GM21515 (cell line): ENCODE measurements at regions not wholly inside any gene's neighbourhood (a gene's known extent, or its start where the extent isn't known, plus 50 kb on each side); places are given as distances from the start of the nearest gene placed in this dataset.
"Not testable (repeated sequence)": the region's sequence is repeated elsewhere in the genome, so short reads cannot be mapped to it uniquely, and the experiment has no call there.

Experiments used
- ATAC-seq: cut with Tn5 transposase; IDR thresholded peaks from one replicate; pipeline ENCODE4 v1.9.1; 2021; ENCODE audit not compliant: unreplicated experiment

- not testable (repeated sequence) for ATAC-seq
These were observed 502.5 kb upstream of the MAP2 start for GRCh38 chr2:208921358-208921757.

GRCh38 chr2:208927867-208928266 is 496.0 kb upstream of the MAP2 start:
- no peak for ATAC-seq

- ATAC-seq = no peak
These were observed 494.5 kb upstream of the MAP2 start for GRCh38 chr2:208929139-208929864.

GRCh38 chr2:208929894-208930427 is 493.9 kb upstream of the MAP2 start:
- no peak for ATAC-seq

- no peak for ATAC-seq
These were observed 488.3 kb upstream of the MAP2 start for GRCh38 chr2:208935531-208935930.

- ATAC-seq = no peak
These were observed 486.3 kb upstream of the MAP2 start for GRCh38 chr2:208937521-208937920.

- no peak for ATAC-seq
These were observed 484.0 kb upstream of the MAP2 start for GRCh38 chr2:208939852-208940251.

GRCh38 chr2:208945719-208946256 is 478.1 kb upstream of the MAP2 start:
- no peak for ATAC-seq

GRCh38 chr2:208948073-208948472 is 475.8 kb upstream of the MAP2 start:
- no peak for ATAC-seq

GRCh38 chr2:208970070-208970469 is 453.8 kb upstream of the MAP2 start:
- no peak for ATAC-seq

- no peak for ATAC-seq
These were observed 446.3 kb upstream of the MAP2 start for GRCh38 chr2:208977582-208977981.

GRCh38 chr2:208978946-208979345 is 444.9 kb upstream of the MAP2 start:
- no peak for ATAC-seq

- no peak for ATAC-seq
These were observed 443.5 kb upstream of the MAP2 start for GRCh38 chr2:208980321-208980720.

GRCh38 chr2:208982831-208983230 is 441.0 kb upstream of the MAP2 start:
- ATAC-seq = no peak

GRCh38 chr2:208983486-208983885 is 440.4 kb upstream of the MAP2 start:
- ATAC-seq = no peak

- no peak for ATAC-seq
These were observed 439.3 kb upstream of the MAP2 start for GRCh38 chr2:208984376-208985090.

- no peak for ATAC-seq
These were observed 438.2 kb upstream of the MAP2 start for GRCh38 chr2:208985644-208986043.

GRCh38 chr2:208990716-208991115 is 433.1 kb upstream of the MAP2 start:
- no peak for ATAC-seq

- no peak for ATAC-seq
These were observed 423.9 kb upstream of the MAP2 start for GRCh38 chr2:208999911-209000310.

- ATAC-seq = no peak
These were observed 421.8 kb upstream of the MAP2 start for GRCh38 chr2:209002054-209002453.

GRCh38 chr2:209005371-209005770 is 418.5 kb upstream of the MAP2 start:
- no peak for ATAC-seq
